DMS 273 treated with DMSO at 0.1 percent for 48 hours (cell line): ENCODE measurements at regions not wholly inside any gene's neighbourhood (a gene's known extent, or its start where the extent isn't known, plus 50 kb on each side); places are given as distances from the start of the nearest gene placed in this dataset.

Source experiments
- DNase-seq: peaks from one replicate; lab custom pipeline; 2025; lab: John Stamatoyannopoulos, UW

- DNase-seq: no peak
Observed at GRCh38 chr12:107474099-107474498, 211.5 kb upstream of the PWP1 start.

- no peak for DNase-seq
Observed at GRCh38 chr12:107474639-107475539, 210.7 kb upstream of the PWP1 start.

- no peak for DNase-seq
Observed at GRCh38 chr12:107475900-107476299, 209.7 kb upstream of the PWP1 start.

- no peak for DNase-seq
Observed at GRCh38 chr12:107477018-107477417, 208.6 kb upstream of the PWP1 start.

DNA sequence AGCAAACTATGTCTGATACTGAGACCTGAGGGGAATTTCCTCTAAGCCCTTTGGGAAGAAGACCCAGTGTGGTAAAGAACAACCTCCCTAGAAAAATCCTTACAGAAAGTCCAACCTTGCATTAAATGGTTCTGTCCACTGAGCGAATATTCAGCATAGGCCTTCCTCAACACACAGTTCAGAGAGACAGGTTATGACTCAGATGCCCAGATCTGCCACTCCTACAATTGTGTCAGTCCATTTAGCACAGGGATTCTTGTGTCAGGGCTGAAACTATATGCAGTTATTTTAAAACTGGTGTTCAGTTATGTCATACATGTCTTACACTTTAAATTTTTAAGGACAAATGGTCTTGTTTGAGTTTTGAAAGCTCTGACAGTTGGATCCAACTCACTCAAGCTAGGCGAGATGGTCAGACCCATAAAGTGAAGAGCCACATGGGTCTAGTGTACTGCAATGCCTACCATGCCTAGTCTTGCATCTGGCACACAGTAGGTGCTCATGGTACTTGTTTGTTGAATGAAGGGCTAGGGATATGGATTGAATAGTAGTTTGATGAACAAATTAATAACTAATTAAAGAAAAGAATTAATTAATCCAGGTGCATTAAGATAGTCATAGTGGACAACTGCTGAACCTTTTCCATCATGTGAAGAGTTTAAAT lies 207.5 kb upstream of the PWP1 start:
- no peak for DNase-seq

DNA sequence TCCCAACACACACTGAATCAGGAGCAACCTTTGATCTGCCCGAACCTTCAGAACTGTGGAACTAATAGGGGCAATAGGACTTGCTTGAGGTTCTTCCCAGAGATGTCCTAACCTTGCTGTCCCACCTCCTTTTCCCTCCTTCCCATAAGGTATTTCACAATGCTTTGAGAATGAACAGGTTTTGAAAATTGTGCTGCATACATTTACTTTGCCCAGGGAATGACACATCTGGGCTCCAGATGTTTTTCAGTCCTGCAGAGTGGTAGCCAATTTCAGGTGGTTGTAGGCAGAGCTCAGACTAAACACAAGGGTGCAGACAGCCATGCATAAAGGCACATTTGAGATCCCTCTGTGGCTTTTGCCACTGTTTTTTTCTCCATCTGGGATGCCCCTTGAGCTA lies 206.7 kb upstream of the PWP1 start:
- DNase-seq: no peak

DNA sequence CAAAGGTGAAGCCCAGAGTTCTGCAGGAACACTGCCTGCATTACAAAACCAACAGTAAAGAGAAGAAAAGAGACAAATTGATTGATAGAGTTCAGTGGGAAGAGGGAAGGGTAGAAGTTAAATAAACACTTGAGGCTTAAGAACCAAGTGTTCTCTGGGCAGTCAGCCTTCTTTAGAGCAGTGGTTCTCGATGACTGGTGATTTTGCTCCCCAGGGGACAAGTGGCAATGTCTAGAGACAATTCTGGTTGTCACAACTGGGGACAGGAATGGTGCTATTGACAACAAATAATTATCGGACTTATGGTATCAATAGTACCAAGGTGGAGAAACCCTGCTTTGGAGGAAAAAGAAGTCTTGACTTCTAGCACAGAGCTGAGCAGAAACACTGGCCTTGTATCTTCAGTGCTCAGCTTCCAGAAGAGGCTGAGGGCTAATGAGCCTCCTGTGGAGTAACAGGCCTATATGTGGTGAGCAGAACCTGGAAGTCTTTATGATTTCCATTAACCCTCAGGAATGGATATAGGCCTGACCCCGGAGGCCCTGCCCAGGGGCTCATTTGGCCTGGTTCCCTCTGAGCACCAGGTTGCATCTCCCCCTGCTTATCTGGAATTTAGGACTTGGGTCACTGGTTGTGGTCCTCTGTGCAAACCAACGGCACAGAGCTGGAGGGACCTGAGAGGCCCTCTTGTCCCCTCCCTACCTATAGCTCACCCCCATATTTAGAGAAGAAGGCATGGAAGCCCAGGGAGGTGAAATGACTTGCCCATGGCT lies 204.6 kb upstream of the PWP1 start:
- DNase-seq: no peak

- DNase-seq: no peak
Observed at GRCh38 chr12:107484230-107484629, 201.4 kb upstream of the PWP1 start.

DNA sequence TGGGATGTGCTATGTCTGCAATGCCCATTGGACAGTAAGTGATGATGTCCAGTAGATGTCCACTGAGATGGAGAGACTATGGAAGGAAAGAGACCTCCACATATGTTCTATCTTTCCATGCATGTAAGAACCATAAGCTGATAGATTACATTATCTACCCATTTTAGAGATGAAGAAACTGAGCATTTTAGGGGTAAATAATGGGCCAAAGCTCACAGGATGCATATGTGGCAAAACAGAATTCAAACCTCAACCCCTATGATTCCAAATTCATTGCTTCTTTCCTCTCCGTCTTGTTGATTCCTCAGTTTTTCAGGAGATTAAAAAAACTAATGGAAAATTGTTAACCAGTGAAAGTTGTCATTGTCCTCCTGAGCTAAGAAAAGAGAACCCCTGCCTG lies 200.7 kb upstream of the PWP1 start:
- DNase-seq: no peak

- DNase-seq: no peak
Observed at GRCh38 chr12:107485731-107486130, 199.9 kb upstream of the PWP1 start.

- DNase-seq: no peak
Observed at GRCh38 chr12:107486140-107486892, 199.3 kb upstream of the PWP1 start.

DNA sequence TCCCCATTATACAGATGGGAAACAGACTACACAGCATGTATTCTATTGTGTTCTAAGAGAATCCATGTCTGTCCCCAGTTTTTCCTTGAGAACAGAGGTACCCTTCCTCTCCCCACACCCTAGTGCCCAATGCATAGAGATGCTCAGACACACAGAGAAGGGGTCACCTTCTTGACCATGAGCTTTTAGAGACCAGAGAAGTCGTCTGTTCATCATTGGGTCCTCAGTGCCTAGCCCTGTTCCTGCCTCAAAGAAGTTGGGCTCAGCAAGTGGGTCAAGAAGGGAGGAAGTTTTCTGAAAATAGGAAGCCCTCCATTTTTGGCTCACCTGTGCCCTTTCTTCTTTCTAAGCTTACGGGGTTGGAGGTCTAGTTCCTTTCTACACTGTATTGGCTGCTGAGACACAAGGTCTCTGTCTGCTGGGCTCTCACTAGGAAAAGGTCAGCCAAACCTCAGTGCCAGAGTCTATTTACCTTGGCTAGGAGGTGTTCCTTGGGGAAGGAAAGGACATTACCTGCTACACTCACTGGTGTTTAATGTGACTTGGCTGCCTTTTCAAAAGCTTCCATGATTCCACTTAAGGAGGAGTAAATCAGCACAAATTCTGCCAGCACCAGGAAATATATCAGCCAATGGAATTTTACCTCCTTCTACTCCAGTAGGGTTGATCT lies 198.5 kb upstream of the PWP1 start:
- DNase-seq: no peak

GRCh38 chr12:107488666-107489065 lies 196.9 kb upstream of the PWP1 start:
- no peak for DNase-seq

DNA sequence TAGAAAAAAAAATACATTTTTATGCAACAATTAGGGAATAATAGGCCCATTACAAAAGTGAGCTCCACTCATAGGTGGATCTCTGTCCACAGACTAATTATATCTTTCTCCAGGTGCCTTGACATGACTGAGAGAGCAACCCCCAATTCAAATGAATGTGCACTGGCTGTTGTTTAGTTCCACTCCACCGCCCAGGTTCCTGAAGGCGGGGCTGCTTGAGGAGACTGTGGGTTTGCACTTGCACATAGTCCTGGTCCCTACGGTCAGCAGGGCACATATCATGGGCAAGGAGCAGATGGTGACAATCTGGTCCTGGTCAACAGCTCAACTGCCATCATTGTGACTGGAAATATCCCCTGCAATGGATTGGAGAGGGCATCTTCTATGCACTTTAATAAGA lies 195.6 kb upstream of the PWP1 start:
- DNase-seq: no peak

GRCh38 chr12:107491856-107492255 lies 193.7 kb upstream of the PWP1 start:
- no peak for DNase-seq

DNA sequence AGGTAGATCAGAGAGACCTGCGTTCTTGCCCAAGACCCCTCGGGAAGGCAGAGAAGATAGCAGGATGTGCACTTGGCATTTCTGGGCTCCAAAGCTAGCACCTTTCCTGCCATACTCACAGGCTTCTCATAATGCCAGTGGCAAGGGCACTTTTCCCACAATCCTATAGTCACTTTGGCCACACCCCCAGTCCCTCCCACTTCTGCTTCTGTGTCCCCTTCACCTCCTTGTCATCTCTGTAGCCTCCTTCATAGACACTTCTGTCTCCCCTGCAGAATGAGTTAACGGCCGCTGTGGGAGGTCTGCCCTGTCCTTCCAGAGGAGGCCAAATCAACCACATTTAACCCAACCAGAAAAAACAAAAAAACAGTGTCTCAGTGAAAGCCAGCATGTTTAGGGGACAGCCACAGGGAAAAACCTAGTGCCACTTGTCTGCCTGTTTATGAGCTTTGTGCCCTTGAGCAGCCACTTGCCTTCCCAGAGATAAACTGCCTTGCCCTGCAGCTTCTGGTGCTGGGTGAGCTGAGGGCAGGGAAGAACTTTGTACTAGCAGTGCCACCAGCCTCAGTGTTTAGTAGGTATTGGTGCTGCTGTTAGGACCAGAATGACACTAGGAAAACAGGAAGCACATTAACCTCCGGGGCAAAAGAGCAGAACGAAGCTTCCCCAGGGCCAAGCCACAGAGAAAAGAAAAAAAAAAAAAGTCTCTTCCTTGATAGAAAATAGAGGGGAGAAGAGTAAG lies 193.0 kb upstream of the PWP1 start:
- no peak for DNase-seq

DNA sequence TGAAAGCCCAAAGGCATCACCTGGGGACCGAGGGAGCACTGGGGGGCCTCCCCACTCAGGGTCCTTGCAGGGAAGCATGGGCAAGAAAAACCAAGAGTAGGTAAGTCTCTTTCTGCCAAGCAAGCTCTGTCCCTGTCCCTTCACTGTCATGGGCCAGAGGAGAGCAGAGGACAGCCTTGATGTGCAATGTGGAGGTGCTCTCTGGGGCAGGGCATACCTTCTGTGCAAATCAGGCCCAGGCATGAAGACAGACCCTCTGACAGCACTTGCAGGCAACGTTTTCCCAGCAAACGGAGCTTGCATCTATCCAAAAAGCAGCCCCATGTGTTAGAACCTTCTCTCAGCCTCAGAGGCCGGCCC lies 192.5 kb upstream of the PWP1 start:
- DNase-seq: no peak

DNA sequence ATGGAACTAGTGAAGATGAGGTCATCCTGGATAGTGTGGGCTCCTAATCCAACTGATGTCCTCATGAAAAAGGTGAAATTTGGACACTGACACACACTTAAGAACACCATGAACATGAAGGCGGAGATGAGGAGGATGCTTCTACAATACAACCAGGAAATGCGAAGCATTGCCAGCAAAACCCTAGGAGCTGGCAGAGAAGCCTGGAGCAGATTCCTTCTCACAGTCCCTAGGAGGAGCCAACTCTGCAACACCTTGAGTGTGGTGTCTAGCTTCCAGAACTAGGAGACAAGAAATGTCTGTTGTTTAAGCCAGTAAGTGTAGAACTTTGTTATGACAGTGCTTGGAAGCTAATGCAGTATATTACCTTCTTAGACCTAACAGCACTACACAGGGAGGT lies 191.9 kb upstream of the PWP1 start:
- no peak for DNase-seq

- DNase-seq: no peak
Observed at GRCh38 chr12:107494331-107494730, 191.3 kb upstream of the PWP1 start.

DNA sequence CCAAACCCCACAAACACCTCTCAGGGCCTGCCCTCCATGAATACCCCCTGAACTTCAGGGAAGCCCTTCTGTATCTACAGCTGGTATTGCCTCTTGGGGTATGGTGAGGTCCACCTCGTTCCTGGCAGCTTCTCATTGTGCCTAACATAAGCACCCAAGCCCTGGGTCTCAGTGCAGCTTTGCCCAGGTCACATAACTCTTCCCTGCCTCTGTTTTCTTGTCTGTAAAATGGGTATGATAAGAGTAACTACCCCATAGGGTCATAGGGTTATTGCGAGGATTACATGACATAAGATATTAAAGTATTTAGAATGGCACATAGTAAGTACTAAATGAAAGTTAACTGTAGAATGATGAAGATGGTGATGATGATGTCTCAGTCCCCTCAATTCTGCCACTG lies 190.0 kb upstream of the PWP1 start:
- no peak for DNase-seq

DNA sequence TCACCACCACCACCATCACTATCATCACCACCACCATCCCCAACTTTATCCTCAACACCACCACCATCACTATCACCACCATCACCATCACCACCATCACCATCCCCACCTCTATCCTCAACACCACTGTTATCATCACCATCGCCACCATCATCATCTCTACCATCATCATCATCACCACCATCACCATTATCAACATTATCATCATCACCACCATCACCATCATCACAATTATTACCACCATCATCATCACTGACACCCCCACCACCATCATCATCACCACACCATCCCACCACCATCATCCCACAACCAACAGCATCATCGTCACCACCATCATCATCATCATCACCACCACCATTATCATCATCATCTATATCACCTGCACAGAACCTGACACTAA lies 188.4 kb upstream of the PWP1 start:
- DNase-seq: no peak
